ENCODE measurements at regions not wholly inside any gene's neighbourhood (a gene's known extent, or its start where the extent isn't known, plus 50 kb on each side); places are given as distances from the start of the nearest gene placed in this dataset.

DNA sequence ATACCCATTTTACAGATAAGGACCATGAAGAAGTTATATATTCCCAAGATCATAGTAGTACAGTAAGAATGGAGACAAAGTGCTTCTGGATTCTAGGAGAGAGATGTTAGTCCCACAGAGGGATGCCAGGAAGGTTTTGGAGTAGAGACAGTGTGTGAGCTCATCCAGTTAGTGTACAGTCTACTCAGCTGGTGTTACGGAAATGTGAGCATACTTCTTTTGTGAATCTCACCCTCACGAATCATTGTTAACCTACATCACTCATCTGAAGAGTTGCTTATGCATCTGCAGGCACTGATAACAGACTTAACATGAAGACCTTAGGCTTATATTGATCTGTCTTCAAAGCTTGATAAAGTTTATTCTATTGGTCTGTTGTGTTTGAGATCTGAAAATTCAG is 106.6 kb upstream of the PTPRG start (continued):
- TF ChIP-seq FOXA1 (IDR thresholded peaks at IDR 0.05) (no peak), HNF4A (conservative IDR thresholded peaks at IDR 0.05) (no peak), YY1 (IDR thresholded peaks at IDR 0.05) (no peak), TAF1 (conservative IDR thresholded peaks at IDR 0.05) (no peak)
- TF ChIP-seq, protein P1, sequence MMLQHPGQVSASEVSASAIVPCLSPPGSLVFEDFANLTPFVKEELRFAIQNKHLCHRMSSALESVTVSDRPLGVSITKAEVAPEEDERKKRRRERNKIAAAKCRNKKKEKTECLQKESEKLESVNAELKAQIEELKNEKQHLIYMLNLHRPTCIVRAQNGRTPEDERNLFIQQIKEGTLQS (IDR thresholded peaks at IDR 0.05): no peak
- TF ChIP-seq, protein P2, sequence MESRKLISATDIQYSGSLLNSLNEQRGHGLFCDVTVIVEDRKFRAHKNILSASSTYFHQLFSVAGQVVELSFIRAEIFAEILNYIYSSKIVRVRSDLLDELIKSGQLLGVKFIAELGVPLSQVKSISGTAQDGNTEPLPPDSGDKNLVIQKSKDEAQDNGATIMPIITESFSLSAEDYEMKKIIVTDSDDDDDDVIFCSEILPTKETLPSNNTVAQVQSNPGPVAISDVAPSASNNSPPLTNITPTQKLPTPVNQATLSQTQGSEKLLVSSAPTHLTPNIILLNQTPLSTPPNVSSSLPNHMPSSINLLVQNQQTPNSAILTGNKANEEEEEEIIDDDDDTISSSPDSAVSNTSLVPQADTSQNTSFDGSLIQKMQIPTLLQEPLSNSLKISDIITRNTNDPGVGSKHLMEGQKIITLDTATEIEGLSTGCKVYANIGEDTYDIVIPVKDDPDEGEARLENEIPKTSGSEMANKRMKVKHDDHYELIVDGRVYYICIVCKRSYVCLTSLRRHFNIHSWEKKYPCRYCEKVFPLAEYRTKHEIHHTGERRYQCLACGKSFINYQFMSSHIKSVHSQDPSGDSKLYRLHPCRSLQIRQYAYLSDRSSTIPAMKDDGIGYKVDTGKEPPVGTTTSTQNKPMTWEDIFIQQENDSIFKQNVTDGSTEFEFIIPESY (IDR thresholded peaks at IDR 0.05): no peak

DNA sequence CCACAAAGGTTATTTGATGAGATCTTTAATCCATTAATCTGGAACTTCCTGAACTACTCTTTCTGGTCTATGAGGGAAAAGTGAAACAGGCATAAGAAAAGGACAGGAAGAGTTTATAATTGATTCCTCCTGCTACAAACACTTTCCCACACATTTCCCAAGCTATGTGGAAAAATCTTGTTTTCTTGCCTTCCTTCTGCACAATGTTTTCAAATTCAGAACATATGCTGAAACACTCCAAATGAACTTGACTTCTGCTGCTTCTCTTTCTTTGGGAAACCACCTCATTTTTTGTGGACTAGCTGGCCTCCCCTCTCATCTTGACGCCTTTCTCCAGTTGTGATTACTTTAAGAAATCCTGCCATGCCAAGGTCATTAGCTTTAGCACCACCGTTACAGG is 100.7 kb upstream of the PTPRG start:
- no peak for DNase-seq (ENCODE audit: low spot score)
- Histone ChIP-seq H3K36me3 (ENCODE audit: control insufficient read depth in 4 of 4, insufficient read depth in 3 of 4, low read depth in 1 of 4, low read length in 3 of 4) (no peaks in the 10 kb centered on the region), H3K9me3 (ENCODE audit: control insufficient read depth in 4 of 4, low read length in 3 of 4) (no peaks in the 10 kb centered on the region), H3K27ac (ENCODE audit: low read depth in 1 of 2, low read length in 2 of 2) (no peak overlapping the region), H3K4me3 (ENCODE audit: low read depth in 1 of 3, low read length in 3 of 3) (no peak overlapping the region), H3K27me3 (ENCODE audit: control insufficient read depth in 4 of 4, insufficient read depth in 4 of 4, low read length in 3 of 4) (no peaks in the 10 kb centered on the region), H3K9ac (ENCODE audit: low read depth in 1 of 2, low read length in 2 of 2) (no peak overlapping the region), H3K4me1 (ENCODE audit: control insufficient read depth in 4 of 4, insufficient read depth in 4 of 4, low read length in 3 of 4) (peaks cover 0 to 2% (median 0%) of the 10 kb centered on the region in 4 donors)
- TF ChIP-seq YY1 (IDR thresholded peaks at IDR 0.05): no peak
- TF ChIP-seq JUND (IDR thresholded peaks at IDR 0.05): no peak
- TF ChIP-seq RXRA (IDR thresholded peaks at IDR 0.05): no peak
- TF ChIP-seq TAF1 (conservative IDR thresholded peaks at IDR 0.05): no peak
- WGBS: 88% methylated on average over 2 of the region's 2 CpGs

DNA sequence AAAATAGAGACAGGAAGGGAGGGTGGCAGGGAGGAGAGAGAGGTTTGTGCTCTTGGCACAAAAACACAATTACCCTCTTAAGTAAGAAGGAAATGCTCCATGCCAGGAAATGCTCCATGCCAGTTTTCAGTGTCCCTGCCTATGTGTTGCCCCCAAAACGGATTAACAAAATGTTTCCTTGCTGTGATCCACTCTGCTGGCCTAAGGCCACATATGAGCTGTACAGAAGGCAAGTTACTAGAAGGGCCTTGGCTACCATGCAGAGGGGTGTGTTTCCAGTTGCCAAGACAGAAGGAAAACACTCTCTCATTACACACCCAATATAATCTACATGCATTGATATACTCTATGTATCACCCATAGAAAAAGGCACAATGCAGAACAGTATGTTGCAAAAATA is 98.2 kb upstream of the PTPRG start:
- Histone ChIP-seq H3K4me1 (ENCODE audit: control insufficient read depth in 4 of 4, insufficient read depth in 4 of 4, low read length in 3 of 4) (peaks cover 0 to 2% (median 0%) of the 10 kb centered on the region in 4 donors), H3K9me3 (ENCODE audit: control insufficient read depth in 4 of 4, low read length in 3 of 4) (no peaks in the 10 kb centered on the region), H3K27me3 (ENCODE audit: control insufficient read depth in 4 of 4, insufficient read depth in 4 of 4, low read length in 3 of 4) (no peaks in the 10 kb centered on the region), H3K4me3 (ENCODE audit: low read depth in 1 of 3, low read length in 3 of 3) (no peak overlapping the region), H3K9ac (ENCODE audit: low read depth in 1 of 2, low read length in 2 of 2) (no peak overlapping the region), H3K27ac (ENCODE audit: low read depth in 1 of 2, low read length in 2 of 2) (no peak overlapping the region), H3K36me3 (ENCODE audit: control insufficient read depth in 4 of 4, insufficient read depth in 3 of 4, low read depth in 1 of 4, low read length in 3 of 4) (no peaks in the 10 kb centered on the region)
- 46% methylated on average over 1 of the region's 1 CpG for WGBS
- DNase-seq (ENCODE audit: low spot score): no peak
- TF ChIP-seq EGR1 (IDR thresholded peaks at IDR 0.05; ENCODE audit: low read depth in 2 of 2) (no peak), YY1 (IDR thresholded peaks at IDR 0.05) (no peak), FOXA1 (IDR thresholded peaks at IDR 0.05) (no peak), SP1 (IDR thresholded peaks at IDR 0.05) (no peak), GABPA (IDR thresholded peaks at IDR 0.05 in 1 of 2, conservative IDR thresholded peaks at IDR 0.05 in 1 of 2) (no peak), JUND (IDR thresholded peaks at IDR 0.05) (no peak), RXRA (IDR thresholded peaks at IDR 0.05) (no peak), NR2F2 (IDR thresholded peaks at IDR 0.05) (no peak), HNF4A (conservative IDR thresholded peaks at IDR 0.05) (no peak), TAF1 (conservative IDR thresholded peaks at IDR 0.05) (no peak), RAD21 (IDR thresholded peaks at IDR 0.05) (no peak), FOXA2 (IDR thresholded peaks at IDR 0.05) (no peak), HNF4G (IDR thresholded peaks at IDR 0.05) (no peak)
- TF ChIP-seq, protein P2 (IDR thresholded peaks at IDR 0.05): no peak
- TF ChIP-seq, protein P3, sequence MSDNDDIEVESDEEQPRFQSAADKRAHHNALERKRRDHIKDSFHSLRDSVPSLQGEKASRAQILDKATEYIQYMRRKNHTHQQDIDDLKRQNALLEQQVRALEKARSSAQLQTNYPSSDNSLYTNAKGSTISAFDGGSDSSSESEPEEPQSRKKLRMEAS (IDR thresholded peaks at IDR 0.05): no peak
- TF ChIP-seq, protein P4, sequence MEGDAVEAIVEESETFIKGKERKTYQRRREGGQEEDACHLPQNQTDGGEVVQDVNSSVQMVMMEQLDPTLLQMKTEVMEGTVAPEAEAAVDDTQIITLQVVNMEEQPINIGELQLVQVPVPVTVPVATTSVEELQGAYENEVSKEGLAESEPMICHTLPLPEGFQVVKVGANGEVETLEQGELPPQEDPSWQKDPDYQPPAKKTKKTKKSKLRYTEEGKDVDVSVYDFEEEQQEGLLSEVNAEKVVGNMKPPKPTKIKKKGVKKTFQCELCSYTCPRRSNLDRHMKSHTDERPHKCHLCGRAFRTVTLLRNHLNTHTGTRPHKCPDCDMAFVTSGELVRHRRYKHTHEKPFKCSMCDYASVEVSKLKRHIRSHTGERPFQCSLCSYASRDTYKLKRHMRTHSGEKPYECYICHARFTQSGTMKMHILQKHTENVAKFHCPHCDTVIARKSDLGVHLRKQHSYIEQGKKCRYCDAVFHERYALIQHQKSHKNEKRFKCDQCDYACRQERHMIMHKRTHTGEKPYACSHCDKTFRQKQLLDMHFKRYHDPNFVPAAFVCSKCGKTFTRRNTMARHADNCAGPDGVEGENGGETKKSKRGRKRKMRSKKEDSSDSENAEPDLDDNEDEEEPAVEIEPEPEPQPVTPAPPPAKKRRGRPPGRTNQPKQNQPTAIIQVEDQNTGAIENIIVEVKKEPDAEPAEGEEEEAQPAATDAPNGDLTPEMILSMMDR (IDR thresholded peaks at IDR 0.05; ENCODE audit: low read depth, low read length, missing input control): no peak
- TF ChIP-seq, protein P5, sequence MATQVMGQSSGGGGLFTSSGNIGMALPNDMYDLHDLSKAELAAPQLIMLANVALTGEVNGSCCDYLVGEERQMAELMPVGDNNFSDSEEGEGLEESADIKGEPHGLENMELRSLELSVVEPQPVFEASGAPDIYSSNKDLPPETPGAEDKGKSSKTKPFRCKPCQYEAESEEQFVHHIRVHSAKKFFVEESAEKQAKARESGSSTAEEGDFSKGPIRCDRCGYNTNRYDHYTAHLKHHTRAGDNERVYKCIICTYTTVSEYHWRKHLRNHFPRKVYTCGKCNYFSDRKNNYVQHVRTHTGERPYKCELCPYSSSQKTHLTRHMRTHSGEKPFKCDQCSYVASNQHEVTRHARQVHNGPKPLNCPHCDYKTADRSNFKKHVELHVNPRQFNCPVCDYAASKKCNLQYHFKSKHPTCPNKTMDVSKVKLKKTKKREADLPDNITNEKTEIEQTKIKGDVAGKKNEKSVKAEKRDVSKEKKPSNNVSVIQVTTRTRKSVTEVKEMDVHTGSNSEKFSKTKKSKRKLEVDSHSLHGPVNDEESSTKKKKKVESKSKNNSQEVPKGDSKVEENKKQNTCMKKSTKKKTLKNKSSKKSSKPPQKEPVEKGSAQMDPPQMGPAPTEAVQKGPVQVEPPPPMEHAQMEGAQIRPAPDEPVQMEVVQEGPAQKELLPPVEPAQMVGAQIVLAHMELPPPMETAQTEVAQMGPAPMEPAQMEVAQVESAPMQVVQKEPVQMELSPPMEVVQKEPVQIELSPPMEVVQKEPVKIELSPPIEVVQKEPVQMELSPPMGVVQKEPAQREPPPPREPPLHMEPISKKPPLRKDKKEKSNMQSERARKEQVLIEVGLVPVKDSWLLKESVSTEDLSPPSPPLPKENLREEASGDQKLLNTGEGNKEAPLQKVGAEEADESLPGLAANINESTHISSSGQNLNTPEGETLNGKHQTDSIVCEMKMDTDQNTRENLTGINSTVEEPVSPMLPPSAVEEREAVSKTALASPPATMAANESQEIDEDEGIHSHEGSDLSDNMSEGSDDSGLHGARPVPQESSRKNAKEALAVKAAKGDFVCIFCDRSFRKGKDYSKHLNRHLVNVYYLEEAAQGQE (IDR thresholded peaks at IDR 0.05): no peak
- TF ChIP-seq, protein P1 (IDR thresholded peaks at IDR 0.05): no peak

Measured in liver (tissue), 8 donors.